ENCODE measurements at regions not wholly inside any gene's neighbourhood (a gene's known extent, or its start where the extent isn't known, plus 50 kb on each side); places are given as distances from the start of the nearest gene placed in this dataset.

GRCh38 chr10:43785252-43785651, 136.6 kb upstream of the ZNF32 start:
- no peak for DNase-seq

GRCh38 chr10:43782814-43783213, 134.1 kb upstream of the ZNF32 start:
- no peak for DNase-seq

- DNase-seq, result no peak
These were observed 133.0 kb upstream of the ZNF32 start for GRCh38 chr10:43781480-43782361.

GRCh38 chr10:43778571-43778970, 129.9 kb upstream of the ZNF32 start:
- DNase-seq, result no peak

GRCh38 chr10:43775384-43775783, 126.7 kb upstream of the ZNF32 start:
- peak; percentile 40 for DNase-seq

GRCh38 chr10:43774234-43774769, 125.6 kb upstream of the ZNF32 start:
- no peak for DNase-seq

- no peak for DNase-seq
These were observed 125.1 kb upstream of the ZNF32 start for GRCh38 chr10:43773736-43774135.

GRCh38 chr10:43772171-43772570, 123.5 kb upstream of the ZNF32 start:
- no peak for DNase-seq

GRCh38 chr10:43771675-43772074, 123.0 kb upstream of the ZNF32 start:
- no peak for DNase-seq

GRCh38 chr10:43765516-43765915, 116.8 kb upstream of the ZNF32 start:
- no peak for DNase-seq

GRCh38 chr10:43763846-43764245, 115.2 kb upstream of the ZNF32 start:
- no peak for DNase-seq

GRCh38 chr10:43760514-43760913, 111.8 kb upstream of the ZNF32 start:
- DNase-seq, result no peak

GRCh38 chr10:43759216-43759615, 110.5 kb upstream of the ZNF32 start:
- no peak for DNase-seq

GRCh38 chr10:43756341-43756740, 107.7 kb upstream of the ZNF32 start:
- no peak for DNase-seq

GRCh38 chr10:43754569-43755260, 106.0 kb upstream of the ZNF32 start:
- no peak for DNase-seq

- DNase-seq, result no peak
These were observed 104.8 kb upstream of the ZNF32 start for GRCh38 chr10:43753397-43754061.

GRCh38 chr10:43752682-43753081, 104.0 kb upstream of the ZNF32 start:
- DNase-seq, result no peak

- DNase-seq, result no peak
These were observed 103.0 kb upstream of the ZNF32 start for GRCh38 chr10:43751646-43752045.

- no peak for DNase-seq
These were observed 101.4 kb upstream of the ZNF32 start for GRCh38 chr10:43749940-43750552.

- DNase-seq, result no peak
These were observed 100.5 kb upstream of the ZNF32 start for GRCh38 chr10:43749145-43749576.

GRCh38 chr10:43748560-43748959, 99.9 kb upstream of the ZNF32 start:
- DNase-seq, result no peak

- no peak for DNase-seq
These were observed 98.2 kb upstream of the ZNF32 start for GRCh38 chr10:43746906-43747305.

All from renal pelvis (tissue), 1 donor.